ENCODE measurements at regions not wholly inside any gene's neighbourhood (a gene's known extent, or its start where the extent isn't known, plus 50 kb on each side); places are given as distances from the start of the nearest gene placed in this dataset.

DNA sequence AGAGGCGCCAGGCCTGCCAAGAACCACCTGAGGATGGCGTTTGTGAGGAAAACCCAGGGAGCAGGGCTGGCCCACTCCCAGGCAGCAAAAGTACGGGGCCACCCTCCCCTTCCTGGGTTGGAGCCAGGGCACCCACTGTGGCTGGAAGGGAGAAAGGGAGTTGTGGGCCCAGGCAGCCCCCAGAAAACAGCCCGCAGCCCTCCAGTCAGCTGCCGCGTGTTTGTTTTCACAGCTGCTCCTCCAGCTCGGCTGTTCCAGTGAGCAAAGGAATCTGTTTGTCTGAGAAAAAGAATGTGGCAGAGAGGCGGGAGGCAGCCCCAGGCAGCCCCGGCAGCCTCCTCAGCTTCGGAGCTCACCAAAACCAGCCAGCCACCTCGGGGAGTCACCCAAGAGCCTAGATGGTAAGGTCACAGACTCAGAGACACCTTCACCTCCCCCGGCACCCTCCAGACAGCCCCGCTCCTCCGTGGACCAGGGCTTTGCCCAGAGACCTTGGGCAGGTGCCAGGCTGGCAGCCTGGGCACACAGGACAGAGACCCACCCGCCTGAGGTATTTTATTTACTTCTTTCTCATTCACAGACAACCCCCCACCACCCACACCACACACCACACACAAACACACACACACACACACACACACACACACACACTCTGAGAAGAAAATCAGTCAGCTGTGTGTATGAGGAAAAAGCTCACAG lies 338.1 kb downstream of the BCOR start:
- TF ChIP-seq EZH2 (IDR thresholded peaks at IDR 0.05; ENCODE audit: insufficient read depth, poor library complexity, severe bottlenecking) (no peak), EZH2phosphoT487 (IDR thresholded peaks at IDR 0.05; ENCODE audit: insufficient read depth, low read depth) (no peak)
- Histone ChIP-seq H3K4me1 (ENCODE audit: insufficient read depth) (peaks cover 24% of the 10 kb centered on the region), H3K9me2 (ENCODE audit: insufficient read depth) (no peaks in the 10 kb centered on the region), H3F3A (ENCODE audit: insufficient read depth) (peaks cover 9% of the 10 kb centered on the region), H3K27me3 (replicated peaks; ENCODE audit: insufficient read depth) (no peaks in the 10 kb centered on the region), H3K27ac (0 out of 2 replicates have a peak overlapping the region, but pooled peaks have one; percentile 12), H3K4me3 (no peak overlapping the region), H3K4me2 (ENCODE audit: unreplicated experiment) (peak overlapping the region; percentile 48), H3K36me3 (ENCODE audit: low read depth) (no peaks in the 10 kb centered on the region), H4K20me1 (ENCODE audit: insufficient read depth) (no peaks in the 10 kb centered on the region), H2AFZ (peak overlapping the region; percentile 60), H3K79me2 (ENCODE audit: insufficient read depth) (no peaks in the 10 kb centered on the region), H3K9me3 (ENCODE audit: low read depth) (no peaks in the 10 kb centered on the region), H3K9ac (peak overlapping the region; percentile 42; the same call in 1 of the 2 replicates)
- peak; percentile 56 for DNase-seq
- in situ Hi-C loops (cut with MboI): no loop called here
- WGBS, 2 experiments (ENCODE audit: low coverage in 1 of 2, low lambda C conversion rate in 2 of 2, missing lambda C conversion rate in 2 of 2): 26 to 37% methylated on average over 5 to 12 of the region's 15 CpGs

DNA sequence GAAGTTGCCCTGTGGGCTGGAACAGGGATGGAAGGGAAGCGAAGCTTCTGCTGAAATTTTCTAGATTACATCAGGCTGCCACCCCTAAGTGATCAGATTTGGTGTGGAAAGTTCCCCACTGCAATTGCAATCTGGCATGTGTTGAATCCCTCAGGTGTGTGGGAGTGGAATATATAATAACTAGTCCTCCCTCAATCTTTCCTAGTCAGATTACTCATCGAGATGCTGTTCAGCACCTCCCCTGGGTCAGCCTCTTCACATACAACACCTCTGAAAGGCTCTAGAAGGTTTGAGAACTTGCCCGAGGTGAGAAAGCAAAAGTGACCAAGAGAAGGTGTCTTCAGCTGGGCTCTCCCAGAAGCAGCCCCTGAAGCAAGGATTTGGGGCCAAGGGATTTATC lies 336.8 kb downstream of the BCOR start:
- H3K27ac ChIP-seq: no peak overlapping the region
- no peak overlapping the region for H3K9ac ChIP-seq
- 89 to 90% methylated on average over 3 of the region's 3 CpGs for WGBS, 2 experiments (ENCODE audit: low coverage in 1 of 2, low lambda C conversion rate in 2 of 2, missing lambda C conversion rate in 2 of 2)
- no peak overlapping the region for H3K4me3 ChIP-seq
- no peaks in the 10 kb centered on the region for H3K27me3 ChIP-seq (replicated peaks; ENCODE audit: insufficient read depth)
- H3K4me1 ChIP-seq (ENCODE audit: insufficient read depth): peaks cover 17% of the 10 kb centered on the region
- no peak overlapping the region for H2AFZ ChIP-seq
- H3F3A ChIP-seq (ENCODE audit: insufficient read depth): peaks cover 7% of the 10 kb centered on the region
- in situ Hi-C loops (cut with MboI): no loop called here
- H3K79me2 ChIP-seq (ENCODE audit: insufficient read depth): no peaks in the 10 kb centered on the region
- DNase-seq: no peak
- H4K20me1 ChIP-seq (ENCODE audit: insufficient read depth): no peaks in the 10 kb centered on the region
- TF ChIP-seq EZH2phosphoT487 (IDR thresholded peaks at IDR 0.05; ENCODE audit: insufficient read depth, low read depth) (no peak), EZH2 (IDR thresholded peaks at IDR 0.05; ENCODE audit: insufficient read depth, poor library complexity, severe bottlenecking) (no peak)
- no peak overlapping the region for H3K4me2 ChIP-seq (ENCODE audit: unreplicated experiment)
- H3K9me2 ChIP-seq (ENCODE audit: insufficient read depth): no peaks in the 10 kb centered on the region
- H3K36me3 ChIP-seq (ENCODE audit: low read depth): no peaks in the 10 kb centered on the region
- H3K9me3 ChIP-seq (ENCODE audit: low read depth): no peaks in the 10 kb centered on the region

DNA sequence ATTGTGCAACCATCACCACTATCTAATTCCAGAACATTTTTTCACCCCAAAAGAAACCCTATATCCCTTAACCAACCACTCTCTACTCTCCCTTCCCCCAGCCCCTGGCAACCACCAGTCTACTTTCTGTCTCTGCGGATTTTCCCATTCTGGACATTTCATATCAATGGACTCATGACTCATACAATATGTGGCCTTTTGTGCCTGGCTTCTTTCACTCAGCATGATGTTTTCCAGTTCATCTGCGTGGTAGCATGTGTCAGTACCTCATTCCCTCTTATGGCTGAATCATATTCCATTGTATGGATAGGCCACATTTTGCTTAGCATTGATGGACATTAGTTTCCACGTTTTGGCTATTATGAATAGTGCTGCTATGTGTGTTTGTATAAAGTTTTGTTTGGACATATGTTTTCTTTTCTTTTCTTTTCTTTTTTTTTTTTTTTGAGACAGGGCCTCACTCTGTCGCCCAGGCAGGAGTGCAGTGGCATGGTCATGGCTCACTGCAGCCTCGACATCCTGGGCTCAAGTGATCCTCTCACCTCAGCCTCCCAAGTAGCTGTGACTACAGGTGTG lies 335.4 kb downstream of the BCOR start:
- Histone ChIP-seq H3K9ac (no peak overlapping the region), H3K9me3 (ENCODE audit: low read depth) (no peaks in the 10 kb centered on the region), H3K79me2 (ENCODE audit: insufficient read depth) (no peaks in the 10 kb centered on the region), H3F3A (ENCODE audit: insufficient read depth) (no peaks in the 10 kb centered on the region), H3K27me3 (replicated peaks; ENCODE audit: insufficient read depth) (no peaks in the 10 kb centered on the region), H4K20me1 (ENCODE audit: insufficient read depth) (no peaks in the 10 kb centered on the region), H3K9me2 (ENCODE audit: insufficient read depth) (no peaks in the 10 kb centered on the region), H3K4me2 (ENCODE audit: unreplicated experiment) (no peak overlapping the region), H3K4me3 (no peak overlapping the region), H3K36me3 (ENCODE audit: low read depth) (no peaks in the 10 kb centered on the region), H2AFZ (no peak overlapping the region), H3K4me1 (ENCODE audit: insufficient read depth) (peaks cover 8% of the 10 kb centered on the region), H3K27ac (no peak overlapping the region)
- in situ Hi-C loops (cut with MboI): no loop called here
- DNase-seq: no peak
- WGBS, 2 experiments (ENCODE audit: low coverage in 1 of 2, low lambda C conversion rate in 2 of 2, missing lambda C conversion rate in 2 of 2): 78 to 81% methylated on average over 4 to 5 of the region's 5 CpGs
- TF ChIP-seq EZH2 (IDR thresholded peaks at IDR 0.05; ENCODE audit: insufficient read depth, poor library complexity, severe bottlenecking) (no peak), EZH2phosphoT487 (IDR thresholded peaks at IDR 0.05; ENCODE audit: insufficient read depth, low read depth) (no peak)

- no peaks in the 10 kb centered on the region for H3F3A ChIP-seq (ENCODE audit: insufficient read depth)
- no peaks in the 10 kb centered on the region for H3K9me3 ChIP-seq (ENCODE audit: low read depth)
- H3K9ac ChIP-seq: no peak overlapping the region
- no peak for DNase-seq
- H3K4me3 ChIP-seq: no peak overlapping the region
- in situ Hi-C loops (cut with MboI): no loop called here
- H3K79me2 ChIP-seq (ENCODE audit: insufficient read depth): no peaks in the 10 kb centered on the region
- no peak overlapping the region for H3K4me2 ChIP-seq (ENCODE audit: unreplicated experiment)
- H3K27me3 ChIP-seq (replicated peaks; ENCODE audit: insufficient read depth): no peaks in the 10 kb centered on the region
- H3K4me1 ChIP-seq (ENCODE audit: insufficient read depth): peaks cover 5% of the 10 kb centered on the region
- no peaks in the 10 kb centered on the region for H3K9me2 ChIP-seq (ENCODE audit: insufficient read depth)
- no peaks in the 10 kb centered on the region for H3K36me3 ChIP-seq (ENCODE audit: low read depth)
- no peak overlapping the region for H3K27ac ChIP-seq
- TF ChIP-seq EZH2phosphoT487 (IDR thresholded peaks at IDR 0.05; ENCODE audit: insufficient read depth, low read depth) (no peak), EZH2 (IDR thresholded peaks at IDR 0.05; ENCODE audit: insufficient read depth, poor library complexity, severe bottlenecking) (no peak)
- WGBS, 2 experiments (ENCODE audit: low coverage in 1 of 2, low lambda C conversion rate in 2 of 2, missing lambda C conversion rate in 2 of 2): 71% methylated on average over 4 to 10 of the region's 10 CpGs
- no peaks in the 10 kb centered on the region for H4K20me1 ChIP-seq (ENCODE audit: insufficient read depth)
- H2AFZ ChIP-seq: no peak overlapping the region
Observed at GRCh38 chrX:39764441-39764914, 333.3 kb downstream of the BCOR start.
